DMS114 treated with DMSO at 0.1 percent for 48 hours (cell line): ENCODE measurements at regions not wholly inside any gene's neighbourhood (a gene's known extent, or its start where the extent isn't known, plus 50 kb on each side); places are given as distances from the start of the nearest gene placed in this dataset.
"Not testable (repeated sequence)": the region's sequence is repeated elsewhere in the genome, so short reads cannot be mapped to it uniquely, and the experiment has no call there.

Source experiments
- DNase-seq: peaks from one replicate; lab custom pipeline; 2025; ENCODE audit not compliant: unreplicated experiment; lab: John Stamatoyannopoulos, UW

GRCh38 chr5:145660897-145661640, 174.1 kb downstream of the PRELID2 start:
- DNase-seq, result no peak

GRCh38 chr5:145658435-145658834, 176.7 kb downstream of the PRELID2 start:
- no peak for DNase-seq

- DNase-seq, result not testable (repeated sequence)
Observed at GRCh38 chr5:145652700-145653099, 182.4 kb downstream of the PRELID2 start.

- DNase-seq, result not testable (repeated sequence)
Observed at GRCh38 chr5:145647137-145647536, 188.0 kb downstream of the PRELID2 start.

- DNase-seq, result not testable (repeated sequence)
Observed at GRCh38 chr5:145643214-145643613, 191.9 kb downstream of the PRELID2 start.

- DNase-seq, result no peak
Observed at GRCh38 chr5:145637396-145637795, 197.7 kb downstream of the PRELID2 start.

- no peak for DNase-seq
Observed at GRCh38 chr5:145636371-145636770, 198.8 kb downstream of the PRELID2 start.

GRCh38 chr5:145633474-145633873, 201.7 kb downstream of the PRELID2 start:
- no peak for DNase-seq

- DNase-seq, result no peak
Observed at GRCh38 chr5:145632701-145633100, 202.4 kb downstream of the PRELID2 start.

GRCh38 chr5:145629047-145629446, 206.1 kb downstream of the PRELID2 start:
- DNase-seq, result no peak

- DNase-seq, result no peak
Observed at GRCh38 chr5:145628525-145628924, 206.6 kb downstream of the PRELID2 start.

GRCh38 chr5:145619806-145620310, 215.3 kb downstream of the PRELID2 start:
- DNase-seq, result no peak

- not testable (repeated sequence) for DNase-seq
Observed at GRCh38 chr5:145616739-145617138, 218.4 kb downstream of the PRELID2 start.

GRCh38 chr5:145598983-145599382, 236.2 kb downstream of the PRELID2 start:
- DNase-seq, result no peak

GRCh38 chr5:145598184-145598583, 237.0 kb downstream of the PRELID2 start:
- DNase-seq, result no peak

- DNase-seq, result no peak
Observed at GRCh38 chr5:145591578-145591977, 243.6 kb downstream of the PRELID2 start.

GRCh38 chr5:145589063-145589462, 246.1 kb downstream of the PRELID2 start:
- DNase-seq, result no peak

GRCh38 chr5:145588558-145588957, 246.6 kb downstream of the PRELID2 start:
- DNase-seq, result no peak

- no peak for DNase-seq
Observed at GRCh38 chr5:145588113-145588512, 247.0 kb downstream of the PRELID2 start.

GRCh38 chr5:145587710-145588109, 247.4 kb downstream of the PRELID2 start:
- DNase-seq, result no peak

- DNase-seq, result no peak
Observed at GRCh38 chr5:145587308-145587672, 247.9 kb downstream of the PRELID2 start.

- no peak for DNase-seq
Observed at GRCh38 chr5:145586661-145587307, 248.4 kb downstream of the PRELID2 start.
